ENCODE measurements at regions not wholly inside any gene's neighbourhood (a gene's known extent, or its start where the extent isn't known, plus 50 kb on each side); places are given as distances from the start of the nearest gene placed in this dataset.
A peak's percentile ranks its signal among the peaks of the same experiment; 100 is the strongest.

GRCh38 chr1:199847021-199847420, 180.5 kb upstream of the NR5A2 start:
- DNase-seq (ENCODE audit: low read depth, low spot score): no peak
- TF ChIP-seq CTCF (IDR thresholded peaks at IDR 0.05; ENCODE audit: low read depth, low read length): no peak

GRCh38 chr1:199851439-199852140, 175.9 kb upstream of the NR5A2 start:
- no peak overlapping the region for H3K4me3 ChIP-seq (ENCODE audit: low read depth, low read length)
- in situ Hi-C loops (cut with HindIII; ENCODE audit: low sequenced_read_pairs): no loop called here
- no peak for DNase-seq (ENCODE audit: low read depth, low spot score)
- TF ChIP-seq CTCF (IDR thresholded peaks at IDR 0.05; ENCODE audit: low read depth, low read length): no peak

More at GRCh38 chr1:199847021-199847420, 180.5 kb upstream of the NR5A2 start:
- H3K4me3 ChIP-seq (ENCODE audit: low read depth, low read length): no peak overlapping the region
- in situ Hi-C loops (cut with HindIII; ENCODE audit: low sequenced_read_pairs): no loop called here

- DNase-seq (ENCODE audit: low read depth, low spot score): no peak
- no peak for TF ChIP-seq CTCF (IDR thresholded peaks at IDR 0.05; ENCODE audit: low read depth, low read length)
- in situ Hi-C loops (cut with HindIII; ENCODE audit: low sequenced_read_pairs): no loop called here
- no peak overlapping the region for H3K4me3 ChIP-seq (ENCODE audit: low read depth, low read length)
Observed at GRCh38 chr1:199854686-199855321, 172.7 kb upstream of the NR5A2 start.

GRCh38 chr1:199855580-199855979, 171.9 kb upstream of the NR5A2 start:
- in situ Hi-C loops (cut with HindIII; ENCODE audit: low sequenced_read_pairs): no loop called here
- H3K4me3 ChIP-seq (ENCODE audit: low read depth, low read length): no peak overlapping the region
- TF ChIP-seq CTCF (IDR thresholded peaks at IDR 0.05; ENCODE audit: low read depth, low read length): no peak
- DNase-seq (ENCODE audit: low read depth, low spot score): peak; percentile 29

GRCh38 chr1:199856216-199856780, 171.2 kb upstream of the NR5A2 start:
- DNase-seq (ENCODE audit: low read depth, low spot score): no peak
- TF ChIP-seq CTCF (IDR thresholded peaks at IDR 0.05; ENCODE audit: low read depth, low read length): no peak

GRCh38 chr1:199857108-199857507, 170.4 kb upstream of the NR5A2 start:
- no peak overlapping the region for H3K4me3 ChIP-seq (ENCODE audit: low read depth, low read length)
- TF ChIP-seq CTCF (IDR thresholded peaks at IDR 0.05; ENCODE audit: low read depth, low read length): no peak
- no peak for DNase-seq (ENCODE audit: low read depth, low spot score)
- in situ Hi-C loops (cut with HindIII; ENCODE audit: low sequenced_read_pairs): no loop called here

More at GRCh38 chr1:199856216-199856780, 171.2 kb upstream of the NR5A2 start:
- H3K4me3 ChIP-seq (ENCODE audit: low read depth, low read length): no peak overlapping the region
- in situ Hi-C loops (cut with HindIII; ENCODE audit: low sequenced_read_pairs): no loop called here
